Ascending aorta (tissue), 2 donors: ENCODE measurements at regions not wholly inside any gene's neighbourhood (a gene's known extent, or its start where the extent isn't known, plus 50 kb on each side); places are given as distances from the start of the nearest gene placed in this dataset.

Source experiments
- DNase-seq, 2 donors: peaks; one replicate each; pipeline ENCODE4 v3.0.0-alpha.2; 2019; ENCODE audit warnings: low spot score in 2 of 2
- H3K27ac ChIP-seq, 2 donors: fragments of 200-600 bp; sonication (generic); one replicate each; pipeline ENCODE4 v1.5.1; 2016 to 2017; ENCODE audit warnings: mild to moderate bottlenecking in 1 of 2
- H3K27me3 ChIP-seq: fragments of 200-600 bp; sonication (generic); one replicate; pipeline ENCODE4 v1.5.1; 2017
- H3K36me3 ChIP-seq, 2 donors: fragments of 200-600 bp; sonication (generic); one replicate each; pipeline ENCODE4 v1.5.1; 2016
- H3K4me1 ChIP-seq, 2 donors: fragments of 200-600 bp; sonication (generic); one replicate each; pipeline ENCODE4 v1.5.1; 2016 to 2017; ENCODE audit warnings: mild to moderate bottlenecking in 1 of 2
- H3K4me3 ChIP-seq, 2 donors: fragments of 200-600 bp; sonication (generic); one replicate each; pipeline ENCODE4 v1.5.1; 2016 to 2017; ENCODE audit warnings: mild to moderate bottlenecking in 1 of 2
- H3K9me3 ChIP-seq, 2 donors: fragments of 200-600 bp; sonication (generic); one replicate each; pipeline ENCODE4 v1.5.1; 2016
- CTCF ChIP-seq, 3 experiments: fragments of 200-600 bp in 2 of 3; fragments of 450-650 bp in 1 of 3; sonication (generic) in 2 of 3; IDR thresholded peaks; one replicate each; pipeline ENCODE4 v1.5.1; 2016 to 2019; ENCODE audit warnings: antibody characterized with exemption in 3 of 3, mild to moderate bottlenecking in 1 of 3, moderate library complexity in 1 of 3
- intact Hi-C: fragments of 100-400 bp; cut with DNase I; formaldehyde crosslinking; loops from one replicate; pipeline ENCODE4 v1.15.1; 2023

GRCh38 chr15:70214941-70215635 is 117.4 kb upstream of the TLE3 start:
- no peaks in the 10 kb centered on the region for H3K36me3 ChIP-seq
- no peak for TF ChIP-seq CTCF (IDR thresholded peaks at IDR 0.05)
- intact Hi-C loops: no loop called here
- H3K9me3 ChIP-seq: no peaks in the 10 kb centered on the region
- no peaks in the 10 kb centered on the region for H3K4me1 ChIP-seq
- no peaks in the 10 kb centered on the region for H3K27me3 ChIP-seq
- no peak for DNase-seq
- no peak overlapping the region for H3K4me3 ChIP-seq
- H3K27ac ChIP-seq: no peak overlapping the region

- Histone ChIP-seq H3K4me3 (no peak overlapping the region), H3K27ac (no peak overlapping the region), H3K9me3 (no peaks in the 10 kb centered on the region), H3K4me1 (no peaks in the 10 kb centered on the region), H3K36me3 (no peaks in the 10 kb centered on the region), H3K27me3 (no peaks in the 10 kb centered on the region)
- no peak for TF ChIP-seq CTCF (IDR thresholded peaks at IDR 0.05)
- no peak for DNase-seq
- intact Hi-C loops: no loop called here
Measured at GRCh38 chr15:70214276-70214675, 116.6 kb upstream of the TLE3 start.

DNA sequence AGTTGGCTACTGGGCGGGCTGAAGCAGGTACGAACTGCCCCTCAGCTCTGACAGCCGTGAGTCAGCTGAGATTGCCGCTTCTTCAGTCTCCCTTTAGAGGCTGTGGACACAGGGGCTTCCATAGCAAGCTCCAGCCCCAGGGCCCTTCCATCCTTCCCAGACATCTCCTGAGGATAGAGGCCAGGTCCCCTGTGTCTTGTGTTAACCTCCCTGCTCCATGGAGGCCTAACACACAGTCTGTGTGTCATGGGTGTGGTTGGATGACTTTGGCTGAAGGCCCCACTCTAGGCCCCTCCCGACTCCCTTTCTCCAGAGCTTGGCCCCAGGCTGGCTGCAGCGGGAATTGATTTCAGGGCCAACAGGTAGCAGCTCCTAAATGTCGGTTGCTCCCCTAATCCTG is 116.1 kb upstream of the TLE3 start:
- DNase-seq: no peak
- no peaks in the 10 kb centered on the region for H3K4me1 ChIP-seq
- no peak overlapping the region for H3K4me3 ChIP-seq
- no peak overlapping the region for H3K27ac ChIP-seq
- TF ChIP-seq CTCF (IDR thresholded peaks at IDR 0.05): no peak
- intact Hi-C loops: no loop called here
- H3K36me3 ChIP-seq: no peaks in the 10 kb centered on the region
- H3K9me3 ChIP-seq: no peaks in the 10 kb centered on the region
- H3K27me3 ChIP-seq: no peaks in the 10 kb centered on the region

DNA sequence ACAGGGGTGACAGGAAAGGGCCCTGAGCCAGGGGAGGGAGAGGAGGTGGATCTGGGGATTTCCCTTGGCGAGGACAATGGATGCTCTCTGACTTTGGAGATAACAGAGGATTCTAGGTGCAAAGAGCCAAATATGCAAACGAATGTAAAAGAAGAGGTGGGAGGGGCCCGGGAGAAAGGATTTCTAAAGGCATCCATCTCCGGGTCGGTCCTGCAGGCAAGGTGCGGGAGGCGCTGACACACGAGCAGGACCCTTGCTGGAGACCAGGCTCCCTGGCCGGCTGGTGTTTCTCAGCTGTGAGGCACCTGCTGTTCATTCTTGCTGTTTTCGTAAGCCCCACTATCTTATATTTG is 115.2 kb upstream of the TLE3 start:
- Histone ChIP-seq H3K36me3 (no peaks in the 10 kb centered on the region), H3K9me3 (no peaks in the 10 kb centered on the region), H3K4me1 (no peaks in the 10 kb centered on the region), H3K4me3 (no peak overlapping the region), H3K27ac (no peak overlapping the region), H3K27me3 (no peaks in the 10 kb centered on the region)
- intact Hi-C loops: no loop called here
- no peak for TF ChIP-seq CTCF (IDR thresholded peaks at IDR 0.05)
- DNase-seq: no peak

DNA sequence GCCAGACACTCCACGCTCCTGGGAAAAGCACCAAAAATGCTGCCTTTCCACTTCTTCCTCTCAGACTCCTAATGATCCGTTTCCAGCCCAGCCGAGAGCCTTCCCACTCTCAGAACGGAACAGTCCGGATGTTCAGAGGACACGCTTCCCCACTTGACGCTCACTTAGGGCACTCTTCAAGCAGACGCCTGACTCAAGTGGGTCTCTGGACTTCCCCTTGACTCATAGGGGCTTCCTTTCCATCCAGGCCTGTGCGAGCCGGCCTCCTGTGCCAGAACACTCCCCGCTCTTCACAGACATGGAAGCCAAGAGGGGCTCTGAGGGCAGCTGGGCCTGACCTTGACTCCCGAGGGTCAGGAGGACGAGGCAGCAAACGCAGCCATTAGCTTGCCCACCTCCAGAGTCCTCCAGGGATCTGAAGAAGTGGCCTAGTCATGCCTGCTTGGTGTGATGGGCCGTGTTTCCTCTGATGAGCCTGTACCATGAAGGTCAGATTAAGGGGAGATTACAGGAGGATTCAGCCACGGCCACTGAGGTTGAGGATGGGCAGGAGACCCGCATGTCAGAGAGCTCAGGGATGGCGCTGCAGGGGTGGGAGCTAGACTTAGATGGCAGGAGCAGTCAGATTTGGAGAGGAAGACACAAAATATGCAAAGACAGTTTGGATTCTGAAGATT is 114.7 kb upstream of the TLE3 start:
- no peak overlapping the region for H3K4me3 ChIP-seq
- no peaks in the 10 kb centered on the region for H3K4me1 ChIP-seq
- H3K9me3 ChIP-seq: no peaks in the 10 kb centered on the region
- no peak overlapping the region for H3K27ac ChIP-seq
- H3K36me3 ChIP-seq: no peaks in the 10 kb centered on the region
- DNase-seq: no peak
- intact Hi-C loops: no loop called here
- no peak for TF ChIP-seq CTCF (IDR thresholded peaks at IDR 0.05)
- no peaks in the 10 kb centered on the region for H3K27me3 ChIP-seq
